ENCODE measurements at regions not wholly inside any gene's neighbourhood (a gene's known extent, or its start where the extent isn't known, plus 50 kb on each side); places are given as distances from the start of the nearest gene placed in this dataset.

DNA sequence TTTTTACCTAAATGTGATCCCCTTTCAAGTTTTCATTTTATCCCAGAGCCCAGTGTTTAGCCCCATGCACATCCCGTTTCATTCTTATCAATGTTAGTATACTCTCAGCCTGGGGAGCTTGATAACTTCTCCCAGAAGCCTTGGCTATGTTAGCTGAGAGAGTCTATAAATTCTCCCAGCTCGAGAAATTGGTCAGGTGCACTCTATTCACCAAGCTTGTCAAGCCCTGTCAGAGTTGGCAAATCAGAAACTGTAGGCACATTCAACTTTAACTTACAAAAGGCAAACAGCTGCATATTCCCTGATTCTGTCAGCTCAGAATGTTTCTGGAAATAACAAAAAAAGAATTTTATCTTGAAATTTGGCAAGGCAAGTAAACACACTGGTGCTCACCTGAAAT, 62.2 kb upstream of the IMPG1 start:
- TF ChIP-seq, protein P1, sequence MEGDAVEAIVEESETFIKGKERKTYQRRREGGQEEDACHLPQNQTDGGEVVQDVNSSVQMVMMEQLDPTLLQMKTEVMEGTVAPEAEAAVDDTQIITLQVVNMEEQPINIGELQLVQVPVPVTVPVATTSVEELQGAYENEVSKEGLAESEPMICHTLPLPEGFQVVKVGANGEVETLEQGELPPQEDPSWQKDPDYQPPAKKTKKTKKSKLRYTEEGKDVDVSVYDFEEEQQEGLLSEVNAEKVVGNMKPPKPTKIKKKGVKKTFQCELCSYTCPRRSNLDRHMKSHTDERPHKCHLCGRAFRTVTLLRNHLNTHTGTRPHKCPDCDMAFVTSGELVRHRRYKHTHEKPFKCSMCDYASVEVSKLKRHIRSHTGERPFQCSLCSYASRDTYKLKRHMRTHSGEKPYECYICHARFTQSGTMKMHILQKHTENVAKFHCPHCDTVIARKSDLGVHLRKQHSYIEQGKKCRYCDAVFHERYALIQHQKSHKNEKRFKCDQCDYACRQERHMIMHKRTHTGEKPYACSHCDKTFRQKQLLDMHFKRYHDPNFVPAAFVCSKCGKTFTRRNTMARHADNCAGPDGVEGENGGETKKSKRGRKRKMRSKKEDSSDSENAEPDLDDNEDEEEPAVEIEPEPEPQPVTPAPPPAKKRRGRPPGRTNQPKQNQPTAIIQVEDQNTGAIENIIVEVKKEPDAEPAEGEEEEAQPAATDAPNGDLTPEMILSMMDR (IDR thresholded peaks at IDR 0.05): no peak
- no peak for TF ChIP-seq ZFX (IDR thresholded peaks at IDR 0.05; ENCODE audit: borderline replicate concordance)

Measured in 22Rv1 (cell line).